ENCODE measurements at regions not wholly inside any gene's neighbourhood (a gene's known extent, or its start where the extent isn't known, plus 50 kb on each side); places are given as distances from the start of the nearest gene placed in this dataset.

- Histone ChIP-seq H2AK5ac (ENCODE audit: low read length) (no peak overlapping the region), H4K12ac (ENCODE audit: low read depth, low read length) (no peak overlapping the region), H3K79me2 (ENCODE audit: control insufficient read depth, insufficient read depth, low read length, poor library complexity) (no peaks in the 10 kb centered on the region), H3K14ac (ENCODE audit: low read length) (no peak overlapping the region), H2BK5ac (ENCODE audit: low read depth, low read length, poor library complexity) (no peak overlapping the region), H3K4me1 (ENCODE audit: control insufficient read depth in 1 of 2, insufficient read depth in 2 of 2, low read length in 2 of 2) (no peaks in the 10 kb centered on the region), H3K27me3 (ENCODE audit: insufficient read depth, low read length) (no peaks in the 10 kb centered on the region), H3K18ac (ENCODE audit: low read length) (no peak overlapping the region), H3K36me3 (ENCODE audit: control insufficient read depth in 1 of 2, insufficient read depth in 2 of 2, low read length in 2 of 2) (no peaks in the 10 kb centered on the region), H2AFZ (ENCODE audit: insufficient read depth, low read length, poor library complexity) (no peak overlapping the region), H2BK120ac (ENCODE audit: insufficient read depth, low read length, poor library complexity) (no peak overlapping the region), H2BK12ac (ENCODE audit: low read length) (no peak overlapping the region), H3K9me3 (ENCODE audit: insufficient read depth, low read depth, low read length) (no peaks in the 10 kb centered on the region), H4K91ac (ENCODE audit: low read depth, low read length) (no peak overlapping the region), H3K23ac (ENCODE audit: low read length) (peak overlapping the region; percentile 6), H3K9ac (ENCODE audit: low read length) (no peak overlapping the region), H3K79me1 (ENCODE audit: low read length) (no peaks in the 10 kb centered on the region), H3K4me2 (ENCODE audit: low read length) (no peak overlapping the region), H3K4ac (ENCODE audit: low read depth, low read length) (no peak overlapping the region), H3K27ac (ENCODE audit: low read depth, low read length) (no peak overlapping the region), H4K8ac (ENCODE audit: low read depth, low read length) (no peak overlapping the region), H3K4me3 (ENCODE audit: low read depth, low read length) (no peak overlapping the region)
- no CpG with 5 or more reads among the region's 6 CpGs for WGBS (ENCODE audit: extremely low coverage, insufficient coverage, insufficient read length)
- DNase-seq = no peak
Observed at GRCh38 chr4:118586357-118586790, 98.8 kb upstream of the METTL14 start.

GRCh38 chr4:118587116-118587831, 97.9 kb upstream of the METTL14 start:
- H3K18ac ChIP-seq (ENCODE audit: low read length) = no peak overlapping the region
- no peaks in the 10 kb centered on the region for H3K4me1 ChIP-seq (ENCODE audit: control insufficient read depth in 1 of 2, insufficient read depth in 2 of 2, low read length in 2 of 2)
- no CpG with 5 or more reads among the region's 9 CpGs for WGBS (ENCODE audit: extremely low coverage, insufficient coverage, insufficient read length)
- H3K79me1 ChIP-seq (ENCODE audit: low read length) = peaks cover 2% of the 10 kb centered on the region
- DNase-seq = no peak
- no peak overlapping the region for H3K27ac ChIP-seq (ENCODE audit: low read depth, low read length)
- no peak overlapping the region for H2BK120ac ChIP-seq (ENCODE audit: insufficient read depth, low read length, poor library complexity)
- peaks cover 2% of the 10 kb centered on the region for H3K79me2 ChIP-seq (ENCODE audit: control insufficient read depth, insufficient read depth, low read length, poor library complexity)
- H4K91ac ChIP-seq (ENCODE audit: low read depth, low read length) = no peak overlapping the region
- H3K9me3 ChIP-seq (ENCODE audit: insufficient read depth, low read depth, low read length) = no peaks in the 10 kb centered on the region
- H3K23ac ChIP-seq (ENCODE audit: low read length) = no peak overlapping the region
- H3K4me2 ChIP-seq (ENCODE audit: low read length) = no peak overlapping the region
- no peak overlapping the region for H2AK5ac ChIP-seq (ENCODE audit: low read length)
- no peak overlapping the region for H3K14ac ChIP-seq (ENCODE audit: low read length)
- H3K9ac ChIP-seq (ENCODE audit: low read length) = no peak overlapping the region
- no peak overlapping the region for H2BK12ac ChIP-seq (ENCODE audit: low read length)
- H2AFZ ChIP-seq (ENCODE audit: insufficient read depth, low read length, poor library complexity) = no peak overlapping the region
- no peak overlapping the region for H2BK5ac ChIP-seq (ENCODE audit: low read depth, low read length, poor library complexity)
- no peak overlapping the region for H4K8ac ChIP-seq (ENCODE audit: low read depth, low read length)
- no peak overlapping the region for H3K4me3 ChIP-seq (ENCODE audit: low read depth, low read length)
- H3K36me3 ChIP-seq (ENCODE audit: control insufficient read depth in 1 of 2, insufficient read depth in 2 of 2, low read length in 2 of 2) = no peaks in the 10 kb centered on the region
- H3K4ac ChIP-seq (ENCODE audit: low read depth, low read length) = no peak overlapping the region
- no peak overlapping the region for H4K12ac ChIP-seq (ENCODE audit: low read depth, low read length)
- H3K27me3 ChIP-seq (ENCODE audit: insufficient read depth, low read length) = no peaks in the 10 kb centered on the region

- Histone ChIP-seq H3K79me1 (ENCODE audit: low read length) (peaks cover 2% of the 10 kb centered on the region), H3K79me2 (ENCODE audit: control insufficient read depth, insufficient read depth, low read length, poor library complexity) (peaks cover 2% of the 10 kb centered on the region), H3K14ac (ENCODE audit: low read length) (no peak overlapping the region), H3K27me3 (ENCODE audit: insufficient read depth, low read length) (no peaks in the 10 kb centered on the region), H4K8ac (ENCODE audit: low read depth, low read length) (no peak overlapping the region), H2BK12ac (ENCODE audit: low read length) (no peak overlapping the region), H3K4me1 (ENCODE audit: control insufficient read depth in 1 of 2, insufficient read depth in 2 of 2, low read length in 2 of 2) (no peaks in the 10 kb centered on the region), H3K4me3 (ENCODE audit: low read depth, low read length) (no peak overlapping the region), H2BK5ac (ENCODE audit: low read depth, low read length, poor library complexity) (no peak overlapping the region), H3K9me3 (ENCODE audit: insufficient read depth, low read depth, low read length) (no peaks in the 10 kb centered on the region), H3K27ac (ENCODE audit: low read depth, low read length) (no peak overlapping the region), H3K18ac (ENCODE audit: low read length) (no peak overlapping the region), H2BK120ac (ENCODE audit: insufficient read depth, low read length, poor library complexity) (no peak overlapping the region), H2AFZ (ENCODE audit: insufficient read depth, low read length, poor library complexity) (no peak overlapping the region), H3K23ac (ENCODE audit: low read length) (no peak overlapping the region), H3K4me2 (ENCODE audit: low read length) (no peak overlapping the region), H3K4ac (ENCODE audit: low read depth, low read length) (no peak overlapping the region), H3K9ac (ENCODE audit: low read length) (no peak overlapping the region), H4K12ac (ENCODE audit: low read depth, low read length) (no peak overlapping the region), H3K36me3 (ENCODE audit: control insufficient read depth in 1 of 2, insufficient read depth in 2 of 2, low read length in 2 of 2) (no peaks in the 10 kb centered on the region), H2AK5ac (ENCODE audit: low read length) (no peak overlapping the region), H4K91ac (ENCODE audit: low read depth, low read length) (no peak overlapping the region)
- no peak for DNase-seq
- WGBS (ENCODE audit: extremely low coverage, insufficient coverage, insufficient read length) = no CpG with 5 or more reads among the region's 4 CpGs
Observed at GRCh38 chr4:118587946-118588345, 97.2 kb upstream of the METTL14 start.

- no peak overlapping the region for H2BK120ac ChIP-seq (ENCODE audit: insufficient read depth, low read length, poor library complexity)
- no peaks in the 10 kb centered on the region for H3K36me3 ChIP-seq (ENCODE audit: control insufficient read depth in 1 of 2, insufficient read depth in 2 of 2, low read length in 2 of 2)
- H3K4ac ChIP-seq (ENCODE audit: low read depth, low read length) = no peak overlapping the region
- H2AFZ ChIP-seq (ENCODE audit: insufficient read depth, low read length, poor library complexity) = no peak overlapping the region
- peak overlapping the region; percentile 48 for H4K8ac ChIP-seq (ENCODE audit: low read depth, low read length)
- H3K27me3 ChIP-seq (ENCODE audit: insufficient read depth, low read length) = no peaks in the 10 kb centered on the region
- no peaks in the 10 kb centered on the region for H3K4me1 ChIP-seq (ENCODE audit: control insufficient read depth in 1 of 2, insufficient read depth in 2 of 2, low read length in 2 of 2)
- no peak overlapping the region for H2AK5ac ChIP-seq (ENCODE audit: low read length)
- H3K27ac ChIP-seq (ENCODE audit: low read depth, low read length) = no peak overlapping the region
- no peak overlapping the region for H4K91ac ChIP-seq (ENCODE audit: low read depth, low read length)
- DNase-seq = no peak
- WGBS (ENCODE audit: extremely low coverage, insufficient coverage, insufficient read length) = no CpG with 5 or more reads among the region's 9 CpGs
- no peaks in the 10 kb centered on the region for H3K9me3 ChIP-seq (ENCODE audit: insufficient read depth, low read depth, low read length)
- no peak overlapping the region for H4K12ac ChIP-seq (ENCODE audit: low read depth, low read length)
- no peak overlapping the region for H3K18ac ChIP-seq (ENCODE audit: low read length)
- no peak overlapping the region for H2BK12ac ChIP-seq (ENCODE audit: low read length)
- H3K4me3 ChIP-seq (ENCODE audit: low read depth, low read length) = no peak overlapping the region
- H3K79me1 ChIP-seq (ENCODE audit: low read length) = peaks cover 2% of the 10 kb centered on the region
- H2BK5ac ChIP-seq (ENCODE audit: low read depth, low read length, poor library complexity) = no peak overlapping the region
- H3K23ac ChIP-seq (ENCODE audit: low read length) = no peak overlapping the region
- no peak overlapping the region for H3K9ac ChIP-seq (ENCODE audit: low read length)
- no peak overlapping the region for H3K14ac ChIP-seq (ENCODE audit: low read length)
- peaks cover 2% of the 10 kb centered on the region for H3K79me2 ChIP-seq (ENCODE audit: control insufficient read depth, insufficient read depth, low read length, poor library complexity)
- H3K4me2 ChIP-seq (ENCODE audit: low read length) = no peak overlapping the region
Observed at GRCh38 chr4:118589471-118590055, 95.6 kb upstream of the METTL14 start.

Measured in trophoblast cell (in vitro differentiated cells and primary cell).